ENCODE measurements at regions not wholly inside any gene's neighbourhood (a gene's known extent, or its start where the extent isn't known, plus 50 kb on each side); places are given as distances from the start of the nearest gene placed in this dataset.

- DNase-seq (ENCODE audit: low read depth, low spot score), result no peak
- Histone ChIP-seq H3K9me3 (replicated peaks; ENCODE audit: control insufficient read depth, insufficient read depth, low read length) (no peaks in the 10 kb centered on the region; the same call in 2 of the 3 replicates), H3K27ac (ENCODE audit: control insufficient read depth, insufficient read depth) (no peak overlapping the region), H3K36me3 (ENCODE audit: control insufficient read depth in 2 of 2, insufficient read depth in 2 of 2, low read length in 1 of 2) (no peaks in the 10 kb centered on the region), H3K9ac (ENCODE audit: control insufficient read depth, insufficient read depth, low read length) (no peak overlapping the region), H3K4me2 (ENCODE audit: control insufficient read depth, insufficient read depth) (no peak overlapping the region), H3K79me2 (ENCODE audit: control insufficient read depth, insufficient read depth, low read length) (no peaks in the 10 kb centered on the region), H4K20me1 (ENCODE audit: control insufficient read depth, insufficient read depth) (no peaks in the 10 kb centered on the region), H3K4me1 (ENCODE audit: control insufficient read depth, insufficient read depth, low read length) (no peaks in the 10 kb centered on the region), H2AFZ (ENCODE audit: control insufficient read depth, low read depth, low read length) (no peak overlapping the region), H3K27me3 (replicated peaks in 1 of 2; ENCODE audit: control insufficient read depth in 2 of 2, insufficient read depth in 2 of 2, low read length in 1 of 2) (no peaks in the 10 kb centered on the region), H3K4me3 (no peak overlapping the region)
- CTCF ChIA-PET, result interaction anchor here (0.6 kb wide), 1 partner anchor 25 kb away, joined by 3 read pairs; no protein-coding TSS in a partner anchor
- intact Hi-C loops (cut with micrococcal nuclease; ENCODE audit: unreplicated experiment), result no loop called here
- no peak for FAIRE-seq
- no peak for TF ChIP-seq ZBTB40 (IDR thresholded peaks at IDR 0.05; ENCODE audit: borderline replicate concordance)
- no peak for TF ChIP-seq CBX3 (IDR thresholded peaks at IDR 0.05; ENCODE audit: borderline replicate concordance, low read depth)
- TF ChIP-seq NFXL1 (IDR thresholded peaks at IDR 0.05; ENCODE audit: borderline replicate concordance), result no peak
- no peak for TF ChIP-seq TARDBP (IDR thresholded peaks at IDR 0.05; ENCODE audit: borderline replicate concordance)
- no TSS peak for BruUV-seq (replicated peaks)
- RAD21 ChIA-PET (ENCODE audit: unreplicated experiment), result no interaction called here
- WGBS (ENCODE audit: insufficient coverage, insufficient replicate concordance, low lambda C conversion rate, missing lambda C conversion rate), result 14% methylated on average over 8 of the region's 9 CpGs
- no peak for ATAC-seq
- in situ Hi-C loops (cut with MboI), result no loop called here
- SMC1A ChIA-PET (ENCODE audit: uncharacterized antibody, unreplicated experiment), result no interaction called here
- POLR2A ChIA-PET, result no interaction called here
These were observed 92.9 kb downstream of the HMX1 start for GRCh38 chr4:8778760-8779159.
